MV-4-11 (cell line): ENCODE measurements at regions not wholly inside any gene's neighbourhood (a gene's known extent, or its start where the extent isn't known, plus 50 kb on each side); places are given as distances from the start of the nearest gene placed in this dataset.

Source experiments
- DNase-seq: peaks from one replicate; lab custom pipeline; 2025; lab: John Stamatoyannopoulos, UW

DNA sequence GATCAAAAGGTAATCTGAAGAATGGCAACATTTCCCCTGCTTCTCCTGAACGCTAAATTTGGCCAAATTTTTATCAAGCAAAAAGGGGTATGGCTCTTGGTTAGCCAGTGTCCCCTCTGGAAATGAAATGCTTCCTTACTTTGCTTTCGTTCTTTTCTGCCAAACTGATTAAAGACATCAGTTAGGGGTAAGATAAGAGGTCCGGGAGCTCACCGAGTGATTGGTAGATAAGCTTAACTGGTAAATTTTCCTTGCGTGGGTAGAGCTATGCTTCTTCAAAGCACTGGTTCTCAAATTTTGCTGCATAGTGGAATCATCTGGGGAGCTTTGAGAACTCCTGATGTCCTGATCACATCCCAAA is 62.7 kb upstream of the MAPRE2 start:
- no peak for DNase-seq

DNA sequence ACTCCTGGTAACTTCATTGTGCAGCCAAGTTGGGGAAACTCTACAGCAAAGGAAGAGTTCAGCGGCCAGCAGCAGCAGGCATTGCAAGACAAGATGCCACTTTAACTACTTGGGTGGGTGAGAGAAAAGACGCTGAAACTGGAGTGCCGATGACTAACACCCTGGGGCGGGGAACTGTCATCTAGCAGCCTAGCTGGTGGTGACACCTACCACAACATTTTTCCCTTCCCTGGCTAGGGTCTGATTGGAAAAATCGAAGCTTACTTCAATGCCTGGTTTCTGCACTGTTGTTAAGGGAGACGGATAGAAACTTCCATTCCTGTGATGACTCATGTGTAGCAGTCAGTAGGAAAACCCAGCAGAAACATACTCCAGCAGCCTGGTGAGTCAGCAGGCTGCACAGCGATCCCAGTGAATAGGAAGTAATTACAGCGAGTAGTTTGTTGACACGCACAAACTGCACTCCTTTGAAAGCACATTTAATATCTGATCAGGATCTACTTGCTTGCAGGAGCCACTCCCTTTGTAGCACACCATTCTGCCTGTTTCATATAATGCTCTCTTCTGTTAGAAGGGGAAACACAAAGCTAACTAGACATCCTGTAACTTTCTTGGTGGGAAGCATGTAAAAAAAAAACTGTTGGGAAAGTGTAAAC is 62.1 kb upstream of the MAPRE2 start:
- DNase-seq = peak; percentile 88

DNA sequence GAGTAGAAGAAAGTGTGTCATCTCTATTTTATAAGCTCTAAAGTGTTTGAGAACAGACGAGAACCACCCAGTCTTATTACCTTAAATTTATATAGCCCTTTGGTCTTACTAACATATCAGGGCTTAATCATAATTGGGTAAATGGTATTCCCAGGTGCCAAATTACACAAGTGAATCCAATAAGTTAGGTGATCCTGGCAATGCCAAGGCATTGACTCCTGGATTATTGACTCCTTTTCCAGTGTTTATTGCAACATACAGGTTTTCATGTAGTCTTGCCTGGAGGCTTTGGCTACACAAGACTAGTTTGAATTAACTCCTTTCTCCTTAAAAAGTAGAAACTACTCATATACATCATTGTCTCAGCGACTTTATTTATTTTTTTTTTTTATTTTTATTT is 59.7 kb upstream of the MAPRE2 start:
- DNase-seq = no peak

DNA sequence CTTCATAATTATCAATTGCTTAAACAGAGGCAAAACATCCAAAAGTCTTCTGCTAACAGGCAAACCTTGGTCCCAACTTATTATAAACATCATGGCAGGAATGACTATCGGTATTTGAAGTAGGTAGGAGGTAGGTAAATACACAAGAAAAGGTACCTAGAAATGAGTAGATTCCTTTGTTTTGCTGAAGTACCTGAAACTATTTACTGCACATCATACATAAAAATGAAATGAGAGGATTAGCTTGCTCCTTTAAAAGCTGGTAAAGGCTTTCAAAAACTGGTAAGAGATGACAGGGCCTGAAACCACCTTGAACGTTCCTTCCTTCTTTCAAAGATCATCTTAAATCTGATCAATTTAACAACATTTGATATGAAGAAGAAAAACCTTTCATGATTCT is 55.2 kb upstream of the MAPRE2 start:
- no peak for DNase-seq

DNA sequence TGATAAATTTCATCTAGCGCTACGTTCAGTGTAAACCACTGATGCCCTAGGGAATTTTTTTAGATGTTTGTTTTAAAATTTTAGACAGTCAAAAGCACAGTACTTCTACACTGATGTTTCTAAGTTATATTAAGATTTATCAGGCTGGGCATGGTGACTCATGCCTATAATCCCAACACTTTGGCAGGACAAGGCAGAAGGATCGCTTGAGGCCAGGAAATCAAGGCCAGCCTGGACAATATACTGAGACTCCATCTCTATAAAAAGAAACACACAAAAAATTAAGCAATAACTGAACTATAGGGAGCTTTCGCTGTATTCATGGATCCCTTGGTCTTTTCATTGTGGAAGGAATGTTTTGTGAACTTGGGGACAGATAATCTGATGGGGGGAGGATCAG is 50.6 kb upstream of the MAPRE2 start:
- DNase-seq = no peak

DNA sequence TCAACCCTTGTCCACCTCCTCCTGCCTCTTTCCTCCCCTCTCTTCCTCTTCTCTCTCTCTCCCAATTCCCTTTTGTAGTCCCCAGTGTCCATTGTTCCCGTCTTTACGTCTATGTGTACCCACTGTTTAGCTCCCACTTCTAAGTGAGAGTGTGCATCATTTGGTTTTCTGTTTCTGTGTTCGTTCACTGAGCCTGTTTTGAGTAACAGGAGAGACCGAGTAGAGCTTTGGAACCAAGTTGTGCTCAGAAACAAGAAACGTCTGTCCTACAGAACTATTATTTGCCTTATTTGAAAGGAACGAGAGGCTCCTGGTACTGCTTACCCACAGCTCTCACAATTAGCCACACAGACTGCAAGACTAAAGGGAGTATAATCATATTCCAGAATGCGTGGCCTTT is 50.1 kb upstream of the MAPRE2 start:
- no peak for DNase-seq
